PC-9 (cell line): ENCODE measurements at regions not wholly inside any gene's neighbourhood (a gene's known extent, or its start where the extent isn't known, plus 50 kb on each side); places are given as distances from the start of the nearest gene placed in this dataset.

ENCODE experiments used
- CTCF ChIP-seq: fragments of 200-600 bp; sonication (generic); conservative IDR thresholded peaks from 2 replicates; pipeline ENCODE4 v1.6.1; 2017; ENCODE audit warnings: mixed run types, antibody characterized with exemption, mild to moderate bottlenecking, moderate library complexity
- EZH2 ChIP-seq: fragments of 200-600 bp; sonication (generic); IDR thresholded peaks from 2 replicates; pipeline ENCODE4 v1.8.0; 2017; ENCODE audit warnings: antibody characterized with exemption, low read depth

DNA sequence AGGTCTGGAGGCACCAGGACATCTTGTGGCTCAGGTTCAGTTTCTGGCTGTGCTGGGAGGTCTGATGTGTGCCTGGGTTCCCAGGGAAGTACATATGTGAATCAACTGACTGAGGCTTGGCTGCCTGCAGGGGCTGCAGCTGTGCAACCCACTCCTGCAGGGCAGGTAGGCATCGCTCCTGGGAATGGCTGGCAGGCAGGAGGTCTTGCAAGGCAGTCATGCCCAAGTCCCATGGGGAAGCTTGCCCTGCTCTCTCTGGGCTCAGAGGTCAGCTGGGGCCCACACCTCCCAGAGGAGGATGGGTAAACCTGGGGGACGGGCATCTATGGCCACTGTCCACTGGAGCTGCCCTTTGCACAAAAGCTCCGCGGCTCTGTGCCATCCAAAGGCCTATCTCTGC is 1141.8 kb downstream of the SLITRK1 start:
- TF ChIP-seq CTCF (no peak), EZH2 (no peak)
